WTC11 (cell line): ENCODE measurements at regions not wholly inside any gene's neighbourhood (a gene's known extent, or its start where the extent isn't known, plus 50 kb on each side); places are given as distances from the start of the nearest gene placed in this dataset.

Source experiments
- ATAC-seq: fragments of 200-7000 bp; cut with Tn5 transposase; 2 replicates; pipeline ENCODE4 v1.10.0; 2021; ENCODE audit warnings: mild to moderate bottlenecking, moderate library complexity
- CTCF ChIA-PET: fragments of 300-600 bp; sonication (Branson Sonifier 250); formaldehyde crosslinking; loops from one replicate; lab custom pipeline; 2021; ENCODE audit warnings: antibody characterized with exemption; lab: Charles Lee
- POLR2A ChIA-PET: fragments of 350-600 bp; sonication (Branson Sonifier 250); formaldehyde crosslinking; loops from one replicate; lab custom pipeline; 2021; ENCODE audit warnings: antibody characterized with exemption; lab: Charles Lee
- DNase-seq: peaks from one replicate; pipeline ENCODE4 v3.0.0; 2021; ENCODE audit warnings: low spot score
- H3K27ac Mint-ChIP-seq: 2 replicates; pipeline ENCODE4 v1.8.0; 2021; ENCODE audit warnings: mixed read lengths
- H3K27me3 Mint-ChIP-seq: 2 replicates; pipeline ENCODE4 v1.8.0; 2021; ENCODE audit warnings: low read depth, mild to moderate bottlenecking, moderate library complexity, mixed read lengths
- H3K36me3 Mint-ChIP-seq: 2 replicates; pipeline ENCODE4 v1.8.0; 2021; ENCODE audit warnings: mixed read lengths
- H3K4me1 Mint-ChIP-seq: 2 replicates; pipeline ENCODE4 v1.8.0; 2022; ENCODE audit warnings: mixed read lengths
- H3K4me3 Mint-ChIP-seq: 2 replicates; pipeline ENCODE4 v1.8.0; 2021; ENCODE audit warnings: mild to moderate bottlenecking, moderate library complexity, mixed read lengths
- H3K9me3 Mint-ChIP-seq: 2 replicates; pipeline ENCODE4 v1.8.0; 2021; ENCODE audit warnings: mixed read lengths
- ARID4B ChIP-seq: sonication (generic); formaldehyde crosslinking; IDR thresholded peaks from 2 replicates; pipeline ENCODE4 v1.8.0; 2023; ENCODE audit warnings: missing genetic modification reagents, mild to moderate bottlenecking, borderline replicate concordance
- CTCF ChIP-seq: fragments of 200-600 bp; IDR thresholded peaks from 2 replicates; pipeline ENCODE4 v1.8.0; 2022; ENCODE audit warnings: antibody characterized with exemption
- EMX1 ChIP-seq: fragments of 250-450 bp; sonication (Bioruptor Pico); IDR thresholded peaks from 2 replicates; pipeline ENCODE4 v1.8.0; 2021; ENCODE audit warnings: mild to moderate bottlenecking
- ESRRA ChIP-seq: sonication (generic); formaldehyde crosslinking; IDR thresholded peaks from 2 replicates; pipeline ENCODE4 v1.8.1; 2022; ENCODE audit warnings: mild to moderate bottlenecking, missing genetic modification reagents, borderline replicate concordance
- GTF2I ChIP-seq: fragments of 250-450 bp; sonication (Bioruptor Pico); conservative IDR thresholded peaks from 2 replicates; pipeline ENCODE4 v1.4.0; 2021; ENCODE audit warnings: mild to moderate bottlenecking
- JAZF1 ChIP-seq: fragments of 250-450 bp; sonication (Bioruptor Pico); IDR thresholded peaks from 2 replicates; pipeline ENCODE4 v1.9.0; 2021; ENCODE audit warnings: moderate library complexity, mild to moderate bottlenecking, inconsistent platforms
- MXD4 ChIP-seq: fragments of 250-450 bp; sonication (Bioruptor Pico); IDR thresholded peaks from 2 replicates; pipeline ENCODE4 v1.8.0; 2021; ENCODE audit warnings: mild to moderate bottlenecking, moderate library complexity, borderline replicate concordance
- SMAD3 ChIP-seq: sonication (generic); formaldehyde crosslinking; IDR thresholded peaks from 2 replicates; pipeline ENCODE4 v1.8.0; 2022; ENCODE audit warnings: missing genetic modification reagents, mild to moderate bottlenecking, borderline replicate concordance
- ZNF317 ChIP-seq: sonication (generic); formaldehyde crosslinking; IDR thresholded peaks from 2 replicates; pipeline ENCODE4 v1.8.1; 2023; ENCODE audit warnings: low read depth, mild to moderate bottlenecking, moderate library complexity, missing genetic modification reagents, borderline replicate concordance
- ZNF425 ChIP-seq: fragments of 250-450 bp; sonication (Bioruptor Pico); conservative IDR thresholded peaks from 2 replicates; pipeline ENCODE4 v1.9.0; 2021; ENCODE audit warnings: mild to moderate bottlenecking
- ZNF512 ChIP-seq: sonication (generic); formaldehyde crosslinking; IDR thresholded peaks from 2 replicates; pipeline ENCODE4 v1.8.1; 2022; ENCODE audit warnings: missing genetic modification reagents, borderline replicate concordance
- ZSCAN18 ChIP-seq: fragments of 250-450 bp; sonication (Bioruptor Pico); IDR thresholded peaks from 2 replicates; pipeline ENCODE4 v2.1.2; 2022; ENCODE audit warnings: mild to moderate bottlenecking, moderate library complexity
- TF ChIP-seq, protein P1 (sequence below): sonication (generic); formaldehyde crosslinking; IDR thresholded peaks from 2 replicates; pipeline ENCODE4 v1.8.0; 2022; ENCODE audit warnings: mild to moderate bottlenecking, missing genetic modification reagents
- TF ChIP-seq, protein P2 (sequence below): sonication (generic); formaldehyde crosslinking; IDR thresholded peaks from 2 replicates; pipeline ENCODE4 v1.8.1; 2023; ENCODE audit warnings: mild to moderate bottlenecking, missing genetic modification reagents

DNA sequence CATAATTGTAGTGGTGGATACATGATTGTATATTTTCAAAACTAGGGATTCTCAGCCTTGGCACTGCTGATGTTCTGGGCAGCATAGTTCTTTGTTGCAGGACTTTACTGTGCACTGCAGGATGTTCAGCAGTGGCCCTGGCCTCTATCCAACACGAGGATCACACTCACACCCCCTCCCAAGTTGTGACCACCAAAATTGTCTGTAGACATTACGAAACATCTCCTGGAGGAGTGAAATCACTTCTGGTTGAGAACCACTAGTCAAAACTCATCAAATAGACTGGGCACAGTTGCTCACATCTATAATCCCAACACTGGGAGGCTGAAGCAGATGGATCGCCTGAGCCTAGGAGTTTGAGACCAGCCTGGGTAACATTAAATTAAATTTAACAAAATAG lies 123.1 kb upstream of the CDYL start (continued):
- no peak for TF ChIP-seq ZNF425 (CRISPR knock-in tag)
- TF ChIP-seq SMAD3 (CRISPR knock-in tag), result no peak
- TF ChIP-seq GTF2I (CRISPR knock-in tag), result no peak

DNA sequence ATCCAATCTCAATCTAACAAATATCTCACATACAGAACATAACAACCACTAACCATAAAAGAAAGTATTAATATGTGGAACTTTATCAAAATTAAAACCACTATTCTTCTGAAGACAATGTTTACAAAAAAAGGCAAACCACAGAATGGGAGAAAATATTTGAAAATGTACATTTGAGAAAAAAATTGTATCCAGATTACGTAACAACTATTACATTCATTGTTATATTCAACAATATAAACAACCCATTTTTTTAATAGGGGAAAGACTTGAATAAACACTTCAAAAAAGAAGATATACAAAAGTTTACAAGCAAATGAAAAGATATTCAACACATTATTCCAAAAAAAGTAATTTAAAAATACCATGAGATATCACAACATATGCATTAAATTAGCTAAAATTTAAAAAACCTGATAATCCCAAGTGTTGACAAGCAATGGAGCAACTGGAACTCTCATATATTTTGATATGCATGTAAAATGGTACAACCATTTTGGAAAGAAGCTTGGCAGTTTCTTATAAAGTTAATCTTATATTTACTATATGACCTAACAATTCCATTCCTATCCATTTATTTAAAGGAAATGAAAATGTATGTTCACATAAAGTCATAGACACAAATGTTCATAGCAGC lies 124.3 kb upstream of the CDYL start:
- DNase-seq, result no peak
- H3K27ac Mint-ChIP-seq, result no peak overlapping the region
- CTCF ChIA-PET, result no interaction called here
- ATAC-seq, result no peak
- no peak overlapping the region for H3K4me3 Mint-ChIP-seq
- 0 out of 2 replicates have a peak, but pooled peaks cover 1% of the 10 kb centered on the region for H3K27me3 Mint-ChIP-seq
- H3K4me1 Mint-ChIP-seq, result peaks cover 38% of the 10 kb centered on the region
- H3K9me3 Mint-ChIP-seq, result peaks cover 12% of the 10 kb centered on the region
- POLR2A ChIA-PET, result interaction anchor here (0.5 kb wide), 1 partner anchor 152 kb away, joined by 3 read pairs; no protein-coding TSS in a partner anchor
- H3K36me3 Mint-ChIP-seq, result peaks cover 6% of the 10 kb centered on the region
- no peak for TF ChIP-seq ESRRA
- TF ChIP-seq CTCF, result no peak
- no peak for TF ChIP-seq MXD4 (CRISPR knock-in tag)
- TF ChIP-seq ZNF317, result no peak
- no peak for TF ChIP-seq EMX1 (CRISPR knock-in tag)
- TF ChIP-seq, protein P1, sequence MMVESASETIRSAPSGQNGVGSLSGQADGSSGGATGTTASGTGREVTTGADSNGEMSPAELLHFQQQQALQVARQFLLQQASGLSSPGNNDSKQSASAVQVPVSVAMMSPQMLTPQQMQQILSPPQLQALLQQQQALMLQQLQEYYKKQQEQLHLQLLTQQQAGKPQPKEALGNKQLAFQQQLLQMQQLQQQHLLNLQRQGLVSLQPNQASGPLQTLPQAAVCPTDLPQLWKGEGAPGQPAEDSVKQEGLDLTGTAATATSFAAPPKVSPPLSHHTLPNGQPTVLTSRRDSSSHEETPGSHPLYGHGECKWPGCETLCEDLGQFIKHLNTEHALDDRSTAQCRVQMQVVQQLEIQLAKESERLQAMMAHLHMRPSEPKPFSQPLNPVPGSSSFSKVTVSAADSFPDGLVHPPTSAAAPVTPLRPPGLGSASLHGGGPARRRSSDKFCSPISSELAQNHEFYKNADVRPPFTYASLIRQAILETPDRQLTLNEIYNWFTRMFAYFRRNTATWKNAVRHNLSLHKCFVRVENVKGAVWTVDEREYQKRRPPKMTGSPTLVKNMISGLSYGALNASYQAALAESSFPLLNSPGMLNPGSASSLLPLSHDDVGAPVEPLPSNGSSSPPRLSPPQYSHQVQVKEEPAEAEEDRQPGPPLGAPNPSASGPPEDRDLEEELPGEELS (CRISPR knock-in tag), result no peak
- no peak for TF ChIP-seq ZNF512 (CRISPR knock-in tag)
- TF ChIP-seq, protein P2, sequence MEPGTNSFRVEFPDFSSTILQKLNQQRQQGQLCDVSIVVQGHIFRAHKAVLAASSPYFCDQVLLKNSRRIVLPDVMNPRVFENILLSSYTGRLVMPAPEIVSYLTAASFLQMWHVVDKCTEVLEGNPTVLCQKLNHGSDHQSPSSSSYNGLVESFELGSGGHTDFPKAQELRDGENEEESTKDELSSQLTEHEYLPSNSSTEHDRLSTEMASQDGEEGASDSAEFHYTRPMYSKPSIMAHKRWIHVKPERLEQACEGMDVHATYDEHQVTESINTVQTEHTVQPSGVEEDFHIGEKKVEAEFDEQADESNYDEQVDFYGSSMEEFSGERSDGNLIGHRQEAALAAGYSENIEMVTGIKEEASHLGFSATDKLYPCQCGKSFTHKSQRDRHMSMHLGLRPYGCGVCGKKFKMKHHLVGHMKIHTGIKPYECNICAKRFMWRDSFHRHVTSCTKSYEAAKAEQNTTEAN, result no peak
- no peak for TF ChIP-seq ZNF425 (CRISPR knock-in tag)
- no peak for TF ChIP-seq ZSCAN18 (CRISPR knock-in tag)
- no peak for TF ChIP-seq ARID4B (CRISPR knock-in tag)
- TF ChIP-seq JAZF1 (CRISPR knock-in tag), result no peak
